Tibial nerve (tissue), 4 donors: ENCODE measurements at regions not wholly inside any gene's neighbourhood (a gene's known extent, or its start where the extent isn't known, plus 50 kb on each side); places are given as distances from the start of the nearest gene placed in this dataset.

Experiments
- EP300 ChIP-seq, 2 donors: sonication (generic); formaldehyde crosslinking; IDR thresholded peaks; one replicate each; pipeline ENCODE4 v1.6.1; 2017; ENCODE audit warnings: antibody characterized with exemption in 2 of 2, mild to moderate bottlenecking in 1 of 2
- POLR2A ChIP-seq, 2 donors: fragments of 450-650 bp; IDR thresholded peaks; one replicate each; pipeline ENCODE4 v1.6.1; 2017; ENCODE audit warnings: antibody characterized with exemption in 2 of 2, mild to moderate bottlenecking in 2 of 2, moderate library complexity in 2 of 2
- TF ChIP-seq, protein P1 (sequence below), 5 experiments: fragments of 200-600 bp in 3 of 5; fragments of 450-650 bp in 2 of 5; sonication (generic) in 3 of 5; IDR thresholded peaks; one replicate each; pipeline ENCODE4 v1.5.1; 2016 to 2019; ENCODE audit warnings: antibody characterized with exemption in 5 of 5, mild to moderate bottlenecking in 3 of 5, moderate library complexity in 2 of 5

DNA sequence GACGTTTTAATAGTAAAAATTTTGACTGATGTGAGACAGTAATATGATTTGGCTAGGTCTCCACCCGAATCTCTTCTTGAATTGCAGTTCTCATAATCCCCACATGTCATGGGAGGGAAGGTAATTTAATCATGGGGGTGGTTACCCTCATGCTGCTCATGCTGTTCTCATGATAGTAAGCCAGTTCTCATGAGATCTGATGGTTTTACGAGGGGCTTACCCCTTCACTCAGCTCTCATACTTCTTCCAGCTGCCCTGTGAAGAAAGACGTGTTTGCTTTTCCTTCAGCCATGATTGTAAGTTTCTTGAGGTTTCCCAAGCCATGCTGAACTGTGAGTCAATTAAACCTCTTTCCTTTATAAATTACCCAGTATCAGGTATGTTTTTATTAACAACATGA is 327.0 kb upstream of the CDH7 start:
- TF ChIP-seq, protein P1, sequence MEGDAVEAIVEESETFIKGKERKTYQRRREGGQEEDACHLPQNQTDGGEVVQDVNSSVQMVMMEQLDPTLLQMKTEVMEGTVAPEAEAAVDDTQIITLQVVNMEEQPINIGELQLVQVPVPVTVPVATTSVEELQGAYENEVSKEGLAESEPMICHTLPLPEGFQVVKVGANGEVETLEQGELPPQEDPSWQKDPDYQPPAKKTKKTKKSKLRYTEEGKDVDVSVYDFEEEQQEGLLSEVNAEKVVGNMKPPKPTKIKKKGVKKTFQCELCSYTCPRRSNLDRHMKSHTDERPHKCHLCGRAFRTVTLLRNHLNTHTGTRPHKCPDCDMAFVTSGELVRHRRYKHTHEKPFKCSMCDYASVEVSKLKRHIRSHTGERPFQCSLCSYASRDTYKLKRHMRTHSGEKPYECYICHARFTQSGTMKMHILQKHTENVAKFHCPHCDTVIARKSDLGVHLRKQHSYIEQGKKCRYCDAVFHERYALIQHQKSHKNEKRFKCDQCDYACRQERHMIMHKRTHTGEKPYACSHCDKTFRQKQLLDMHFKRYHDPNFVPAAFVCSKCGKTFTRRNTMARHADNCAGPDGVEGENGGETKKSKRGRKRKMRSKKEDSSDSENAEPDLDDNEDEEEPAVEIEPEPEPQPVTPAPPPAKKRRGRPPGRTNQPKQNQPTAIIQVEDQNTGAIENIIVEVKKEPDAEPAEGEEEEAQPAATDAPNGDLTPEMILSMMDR (IDR thresholded peaks at IDR 0.05) = no peak
- no peak for TF ChIP-seq POLR2A (IDR thresholded peaks at IDR 0.05)
- TF ChIP-seq EP300 (IDR thresholded peaks at IDR 0.05) = no peak
